ENCODE measurements at regions not wholly inside any gene's neighbourhood (a gene's known extent, or its start where the extent isn't known, plus 50 kb on each side); places are given as distances from the start of the nearest gene placed in this dataset.

- TF ChIP-seq CTCF (conservative IDR thresholded peaks at IDR 0.05; ENCODE audit: low read length), result no peak
- no peak for TF ChIP-seq EZH2phosphoT487 (IDR thresholded peaks at IDR 0.05; ENCODE audit: borderline replicate concordance, low read depth, low read length)
Measured at GRCh38 chr7:128152721-128153120, 88.4 kb upstream of the LEP start.
